HEK293 (cell line): ENCODE measurements at regions not wholly inside any gene's neighbourhood (a gene's known extent, or its start where the extent isn't known, plus 50 kb on each side); places are given as distances from the start of the nearest gene placed in this dataset.

ENCODE experiments used
- CTCF ChIA-PET: fragments of 350-600 bp; formaldehyde crosslinking; extraction: SDS; loops from one replicate; lab custom pipeline; 2021; ENCODE audit warnings: antibody characterized with exemption; lab: Yijun Ruan, JAX
- POLR2A ChIA-PET: fragments of 300-600 bp; formaldehyde crosslinking; extraction: SDS; loops from one replicate; lab custom pipeline; 2020; ENCODE audit warnings: antibody characterized with exemption, inconsistent platforms; lab: Yijun Ruan, JAX
- H3K27ac ChIP-seq: fragments of 200-500 bp; sonication (Bioruptor generic); 2 replicates; pipeline ENCODE4 v1.5.1; 2014; ENCODE audit warnings: low read depth, low read length, control low read depth, inconsistent platforms; ENCODE audit errors: extremely low read depth
- H3K36me3 ChIP-seq, 2 experiments: fragments of 200-500 bp in 1 of 2; sonication (Bioruptor generic) in 1 of 2; 1 replicate in 1 of 2; 2 replicates in 1 of 2; pipeline ENCODE4 v1.5.1; 2014 to 2017; ENCODE audit warnings: inconsistent platforms in 2 of 2, low read length in 2 of 2; ENCODE audit not compliant: control insufficient read depth in 2 of 2, insufficient read depth in 1 of 2
- H3K4me1 ChIP-seq: fragments of 200-500 bp; sonication (Bioruptor generic); 2 replicates; pipeline ENCODE4 v1.5.1; 2014; ENCODE audit warnings: mild to moderate bottlenecking, low read length, inconsistent platforms; ENCODE audit not compliant: control insufficient read depth, insufficient read depth
- H3K4me3 ChIP-seq: 2 replicates; pipeline ENCODE4 v1.5.1; 2011; ENCODE audit warnings: low read depth, mild to moderate bottlenecking, control low read depth, low read length, moderate library complexity
- H3K9me3 ChIP-seq: fragments of 200-500 bp; sonication (Bioruptor generic); 2 replicates; pipeline ENCODE4 v1.5.1; 2014; ENCODE audit warnings: low read depth, low read length, inconsistent platforms; ENCODE audit not compliant: control insufficient read depth, insufficient read depth
- EGR2 ChIP-seq: fragments of 450-650 bp; formaldehyde crosslinking; IDR thresholded peaks from 2 replicates; pipeline ENCODE4 v1.5.1; 2016; ENCODE audit warnings: low read depth, missing biosample characterization, missing genetic modification characterization
- GLI4 ChIP-seq: fragments of 450-650 bp; formaldehyde crosslinking; IDR thresholded peaks from 2 replicates; pipeline ENCODE4 v1.5.1; 2016; ENCODE audit warnings: missing biosample characterization, missing genetic modification characterization
- KLF10 ChIP-seq: fragments of 450-650 bp; IDR thresholded peaks from 2 replicates; pipeline ENCODE4 v1.5.1; 2018; ENCODE audit warnings: missing biosample characterization, mild to moderate bottlenecking, missing genetic modification characterization
- PBX3 ChIP-seq: sonication (generic); formaldehyde crosslinking; IDR thresholded peaks from 2 replicates; pipeline ENCODE4 v1.8.1; 2022; ENCODE audit warnings: mild to moderate bottlenecking, moderate library complexity, missing genetic modification reagents
- WT1 ChIP-seq: fragments of 450-650 bp; formaldehyde crosslinking; IDR thresholded peaks from 2 replicates; pipeline ENCODE4 v1.5.1; 2016; ENCODE audit warnings: missing biosample characterization, missing genetic modification characterization
- ZBTB21 ChIP-seq: fragments of 450-650 bp; formaldehyde crosslinking; IDR thresholded peaks from 2 replicates; pipeline ENCODE4 v1.5.1; 2017; ENCODE audit warnings: missing biosample characterization, missing genetic modification characterization
- ZBTB26 ChIP-seq: fragments of 450-650 bp; formaldehyde crosslinking; optimal IDR thresholded peaks from 2 replicates; pipeline ENCODE3; 2016; ENCODE audit warnings: missing biosample characterization, mild to moderate bottlenecking, missing genetic modification characterization
- ZBTB8A ChIP-seq: fragments of 450-650 bp; formaldehyde crosslinking; IDR thresholded peaks from 2 replicates; pipeline ENCODE4 v1.5.1; 2016; ENCODE audit warnings: missing biosample characterization, missing genetic modification characterization
- ZNF114 ChIP-seq: fragments of 450-650 bp; formaldehyde crosslinking; IDR thresholded peaks from 2 replicates; pipeline ENCODE4 v1.5.0; 2017; ENCODE audit warnings: missing biosample characterization, missing genetic modification characterization
- ZNF121 ChIP-seq: fragments of 450-650 bp; formaldehyde crosslinking; IDR thresholded peaks from 2 replicates; pipeline ENCODE4 v1.5.1; 2016; ENCODE audit warnings: missing biosample characterization, missing genetic modification characterization
- ZNF138 ChIP-seq: fragments of 450-650 bp; formaldehyde crosslinking; IDR thresholded peaks from 2 replicates; pipeline ENCODE4 v1.5.1; 2016; ENCODE audit warnings: missing biosample characterization, missing genetic modification characterization, borderline replicate concordance
- ZNF214 ChIP-seq: fragments of 450-650 bp; formaldehyde crosslinking; IDR thresholded peaks from 2 replicates; pipeline ENCODE4 v1.5.1; 2017; ENCODE audit warnings: missing biosample characterization, mild to moderate bottlenecking, missing genetic modification characterization, borderline replicate concordance
- ZNF366 ChIP-seq: fragments of 450-650 bp; formaldehyde crosslinking; conservative IDR thresholded peaks from 2 replicates; pipeline ENCODE4 v1.5.1; 2016; ENCODE audit warnings: missing biosample characterization, missing genetic modification characterization
- ZNF394 ChIP-seq: fragments of 450-650 bp; formaldehyde crosslinking; IDR thresholded peaks from 2 replicates; pipeline ENCODE4 v1.5.1; 2016; ENCODE audit warnings: missing biosample characterization, missing genetic modification characterization, mild to moderate bottlenecking, moderate library complexity, borderline replicate concordance
- ZNF513 ChIP-seq: fragments of 450-650 bp; IDR thresholded peaks from 2 replicates; pipeline ENCODE4 v1.5.1; 2018; ENCODE audit warnings: missing biosample characterization, missing genetic modification characterization
- ZNF560 ChIP-seq: fragments of 450-650 bp; formaldehyde crosslinking; IDR thresholded peaks from 2 replicates; pipeline ENCODE4 v1.5.1; 2017; ENCODE audit warnings: missing biosample characterization, missing genetic modification characterization, borderline replicate concordance
- ZNF623 ChIP-seq: fragments of 450-650 bp; formaldehyde crosslinking; IDR thresholded peaks from 2 replicates; pipeline ENCODE4 v1.5.1; 2016; ENCODE audit warnings: missing biosample characterization, missing genetic modification characterization
- ZNF843 ChIP-seq: fragments of 450-650 bp; formaldehyde crosslinking; IDR thresholded peaks from 2 replicates; pipeline ENCODE4 v1.5.1; 2016; ENCODE audit warnings: missing biosample characterization, missing genetic modification characterization
- ZSCAN4 ChIP-seq: fragments of 450-650 bp; formaldehyde crosslinking; IDR thresholded peaks from 2 replicates; pipeline ENCODE4 v1.5.1; 2017; ENCODE audit warnings: missing biosample characterization, missing genetic modification characterization
- TF ChIP-seq, protein P1 (sequence below): fragments of 450-650 bp; formaldehyde crosslinking; IDR thresholded peaks from 2 replicates; pipeline ENCODE4 v1.5.1; 2017; ENCODE audit warnings: missing biosample characterization, missing genetic modification characterization
- TF ChIP-seq, protein P2 (sequence below): fragments of 450-650 bp; formaldehyde crosslinking; IDR thresholded peaks from 2 replicates; pipeline ENCODE4 v1.5.1; 2016; ENCODE audit warnings: missing biosample characterization, missing genetic modification characterization
- TF ChIP-seq, protein P3 (sequence below): fragments of 450-650 bp; formaldehyde crosslinking; IDR thresholded peaks from 2 replicates; pipeline ENCODE4 v1.5.1; 2016; ENCODE audit warnings: missing biosample characterization, missing genetic modification characterization
- TF ChIP-seq, protein P4 (sequence below): fragments of 450-650 bp; formaldehyde crosslinking; conservative IDR thresholded peaks from 2 replicates; pipeline ENCODE4 v1.5.1; 2016; ENCODE audit warnings: low read depth, missing biosample characterization, missing genetic modification characterization

DNA sequence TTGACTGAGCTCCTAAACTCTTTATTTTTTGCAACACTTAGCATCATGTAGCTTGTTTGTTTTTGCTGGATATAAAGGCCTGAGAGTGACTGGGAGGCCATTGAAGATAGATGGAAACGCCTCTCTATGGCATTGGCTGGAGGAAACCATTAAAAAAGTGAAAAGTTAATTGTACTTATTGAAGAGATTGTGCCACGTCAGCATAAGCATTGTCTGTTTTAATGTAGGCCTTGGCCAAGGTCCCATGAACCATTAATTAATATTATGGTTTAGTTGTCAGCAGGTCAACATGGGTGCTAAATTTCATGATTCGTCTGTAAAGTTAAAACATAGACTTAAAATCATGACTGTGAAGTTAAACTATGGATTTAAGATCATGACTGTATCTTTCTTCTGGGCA is 178.6 kb downstream of the GATA3 start (continued):
- TF ChIP-seq ZNF623: no peak

- Histone ChIP-seq H3K27ac (peak overlapping the region; percentile 35), H3K4me1 (peaks cover 11% of the 10 kb centered on the region), H3K9me3 (no peaks in the 10 kb centered on the region), H3K4me3 (no peak overlapping the region), H3K36me3 (no peaks in the 10 kb centered on the region)
- ChIA-PET POLR2A (no interaction called here), CTCF (interaction anchor here (0.7 kb wide), 1 partner anchor 343 kb away, joined by 3 read pairs; no protein-coding TSS in a partner anchor)
- TF ChIP-seq ZNF366 (tag by site-specific recombination) (peak; percentile 60), ZNF513 (tag by site-specific recombination) (0 out of 2 replicates have a peak, but pooled peaks have one; percentile 18), EGR2 (no peak), ZBTB21 (tag by site-specific recombination) (peak; percentile 31; the same call in 1 of the 2 replicates), ZNF394 (tag by site-specific recombination) (0 out of 2 replicates have a peak, but pooled peaks have one; percentile 17), ZNF214 (no peak), ZBTB8A (peak; percentile 45; the same call in 1 of the 2 replicates), ZNF560 (tag by site-specific recombination) (no peak), ZNF121 (no peak), ZNF114 (no peak), PBX3 (no peak), WT1 (tag by site-specific recombination) (no peak), ZSCAN4 (tag by site-specific recombination) (no peak), ZNF138 (tag by site-specific recombination) (no peak), ZBTB26 (tag by site-specific recombination) (no peak), KLF10 (tag by site-specific recombination) (no peak), ZNF843 (tag by site-specific recombination) (peak; percentile 69; the same call in 1 of the 2 replicates), GLI4 (tag by site-specific recombination) (no peak)
- TF ChIP-seq, protein P1, sequence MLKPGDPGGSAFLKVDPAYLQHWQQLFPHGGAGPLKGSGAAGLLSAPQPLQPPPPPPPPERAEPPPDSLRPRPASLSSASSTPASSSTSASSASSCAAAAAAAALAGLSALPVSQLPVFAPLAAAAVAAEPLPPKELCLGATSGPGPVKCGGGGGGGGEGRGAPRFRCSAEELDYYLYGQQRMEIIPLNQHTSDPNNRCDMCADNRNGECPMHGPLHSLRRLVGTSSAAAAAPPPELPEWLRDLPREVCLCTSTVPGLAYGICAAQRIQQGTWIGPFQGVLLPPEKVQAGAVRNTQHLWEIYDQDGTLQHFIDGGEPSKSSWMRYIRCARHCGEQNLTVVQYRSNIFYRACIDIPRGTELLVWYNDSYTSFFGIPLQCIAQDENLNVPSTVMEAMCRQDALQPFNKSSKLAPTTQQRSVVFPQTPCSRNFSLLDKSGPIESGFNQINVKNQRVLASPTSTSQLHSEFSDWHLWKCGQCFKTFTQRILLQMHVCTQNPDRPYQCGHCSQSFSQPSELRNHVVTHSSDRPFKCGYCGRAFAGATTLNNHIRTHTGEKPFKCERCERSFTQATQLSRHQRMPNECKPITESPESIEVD (tag by site-specific recombination): peak; percentile 71; the same call in 1 of the 2 replicates
- TF ChIP-seq, protein P2, sequence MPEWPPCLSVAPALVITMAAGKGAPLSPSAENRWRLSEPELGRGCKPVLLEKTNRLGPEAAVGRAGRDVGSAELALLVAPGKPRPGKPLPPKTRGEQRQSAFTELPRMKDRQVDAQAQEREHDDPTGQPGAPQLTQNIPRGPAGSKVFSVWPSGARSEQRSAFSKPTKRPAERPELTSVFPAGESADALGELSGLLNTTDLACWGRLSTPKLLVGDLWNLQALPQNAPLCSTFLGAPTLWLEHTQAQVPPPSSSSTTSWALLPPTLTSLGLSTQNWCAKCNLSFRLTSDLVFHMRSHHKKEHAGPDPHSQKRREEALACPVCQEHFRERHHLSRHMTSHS (tag by site-specific recombination): no peak
- TF ChIP-seq, protein P3, sequence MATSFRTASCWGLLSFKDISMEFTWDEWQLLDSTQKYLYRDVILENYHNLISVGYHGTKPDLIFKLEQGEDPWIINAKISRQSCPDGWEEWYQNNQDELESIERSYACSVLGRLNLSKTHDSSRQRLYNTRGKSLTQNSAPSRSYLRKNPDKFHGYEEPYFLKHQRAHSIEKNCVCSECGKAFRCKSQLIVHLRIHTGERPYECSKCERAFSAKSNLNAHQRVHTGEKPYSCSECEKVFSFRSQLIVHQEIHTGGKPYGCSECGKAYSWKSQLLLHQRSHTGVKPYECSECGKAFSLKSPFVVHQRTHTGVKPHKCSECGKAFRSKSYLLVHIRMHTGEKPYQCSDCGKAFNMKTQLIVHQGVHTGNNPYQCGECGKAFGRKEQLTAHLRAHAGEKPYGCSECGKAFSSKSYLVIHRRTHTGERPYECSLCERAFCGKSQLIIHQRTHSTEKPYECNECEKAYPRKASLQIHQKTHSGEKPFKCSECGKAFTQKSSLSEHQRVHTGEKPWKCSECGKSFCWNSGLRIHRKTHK (tag by site-specific recombination): no peak
- TF ChIP-seq, protein P4, sequence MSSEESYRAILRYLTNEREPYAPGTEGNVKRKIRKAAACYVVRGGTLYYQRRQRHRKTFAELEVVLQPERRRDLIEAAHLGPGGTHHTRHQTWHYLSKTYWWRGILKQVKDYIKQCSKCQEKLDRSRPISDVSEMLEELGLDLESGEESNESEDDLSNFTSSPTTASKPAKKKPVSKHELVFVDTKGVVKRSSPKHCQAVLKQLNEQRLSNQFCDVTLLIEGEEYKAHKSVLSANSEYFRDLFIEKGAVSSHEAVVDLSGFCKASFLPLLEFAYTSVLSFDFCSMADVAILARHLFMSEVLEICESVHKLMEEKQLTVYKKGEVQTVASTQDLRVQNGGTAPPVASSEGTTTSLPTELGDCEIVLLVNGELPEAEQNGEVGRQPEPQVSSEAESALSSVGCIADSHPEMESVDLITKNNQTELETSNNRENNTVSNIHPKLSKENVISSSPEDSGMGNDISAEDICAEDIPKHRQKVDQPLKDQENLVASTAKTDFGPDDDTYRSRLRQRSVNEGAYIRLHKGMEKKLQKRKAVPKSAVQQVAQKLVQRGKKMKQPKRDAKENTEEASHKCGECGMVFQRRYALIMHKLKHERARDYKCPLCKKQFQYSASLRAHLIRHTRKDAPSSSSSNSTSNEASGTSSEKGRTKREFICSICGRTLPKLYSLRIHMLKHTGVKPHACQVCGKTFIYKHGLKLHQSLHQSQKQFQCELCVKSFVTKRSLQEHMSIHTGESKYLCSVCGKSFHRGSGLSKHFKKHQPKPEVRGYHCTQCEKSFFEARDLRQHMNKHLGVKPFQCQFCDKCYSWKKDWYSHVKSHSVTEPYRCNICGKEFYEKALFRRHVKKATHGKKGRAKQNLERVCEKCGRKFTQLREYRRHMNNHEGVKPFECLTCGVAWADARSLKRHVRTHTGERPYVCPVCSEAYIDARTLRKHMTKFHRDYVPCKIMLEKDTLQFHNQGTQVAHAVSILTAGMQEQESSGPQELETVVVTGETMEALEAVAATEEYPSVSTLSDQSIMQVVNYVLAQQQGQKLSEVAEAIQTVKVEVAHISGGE (tag by site-specific recombination): peak; percentile 29; the same call in 1 of the 2 replicates
Measured at GRCh38 chr10:8233832-8234259, 179.4 kb downstream of the GATA3 start.
